ENCODE measurements at regions not wholly inside any gene's neighbourhood (a gene's known extent, or its start where the extent isn't known, plus 50 kb on each side); places are given as distances from the start of the nearest gene placed in this dataset.

DNA sequence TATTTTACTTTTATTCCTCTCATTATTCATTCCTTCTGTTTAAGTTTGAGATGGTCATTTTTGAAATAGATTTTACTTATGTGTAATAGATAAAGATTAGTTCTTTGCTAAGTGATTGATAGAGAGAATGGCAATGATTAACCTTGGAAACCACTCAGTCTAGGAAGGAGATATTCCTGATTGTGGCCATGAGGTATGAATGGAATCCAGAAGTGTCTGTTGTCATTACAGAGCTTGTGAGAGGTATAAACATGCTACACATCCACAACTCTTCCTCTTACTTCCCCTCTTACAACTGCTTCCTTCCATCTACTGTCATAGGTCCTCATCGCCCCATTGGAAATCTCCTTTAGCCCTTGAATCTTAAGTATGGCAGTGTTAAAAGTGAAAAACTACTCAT, 988.8 kb upstream of the B3GALT2 start:
- no peak overlapping the region for H3K27ac Mint-ChIP-seq
- no peaks in the 10 kb centered on the region for H3K27me3 Mint-ChIP-seq
- H3K9me3 Mint-ChIP-seq = no peaks in the 10 kb centered on the region
- H3K4me3 Mint-ChIP-seq = no peak overlapping the region
- ATAC-seq (replicated peaks) = no peak
- no peaks in the 10 kb centered on the region for H3K36me3 Mint-ChIP-seq (ENCODE audit: low read depth)
- no peaks in the 10 kb centered on the region for H3K4me1 Mint-ChIP-seq

GRCh38 chr1:194174528-194174927, 988.1 kb upstream of the B3GALT2 start:
- H3K27me3 Mint-ChIP-seq = no peaks in the 10 kb centered on the region
- no peaks in the 10 kb centered on the region for H3K9me3 Mint-ChIP-seq
- no peak overlapping the region for H3K4me3 Mint-ChIP-seq
- no peaks in the 10 kb centered on the region for H3K36me3 Mint-ChIP-seq (ENCODE audit: low read depth)
- no peak overlapping the region for H3K27ac Mint-ChIP-seq
- ATAC-seq (replicated peaks) = no peak
- no peaks in the 10 kb centered on the region for H3K4me1 Mint-ChIP-seq

DNA sequence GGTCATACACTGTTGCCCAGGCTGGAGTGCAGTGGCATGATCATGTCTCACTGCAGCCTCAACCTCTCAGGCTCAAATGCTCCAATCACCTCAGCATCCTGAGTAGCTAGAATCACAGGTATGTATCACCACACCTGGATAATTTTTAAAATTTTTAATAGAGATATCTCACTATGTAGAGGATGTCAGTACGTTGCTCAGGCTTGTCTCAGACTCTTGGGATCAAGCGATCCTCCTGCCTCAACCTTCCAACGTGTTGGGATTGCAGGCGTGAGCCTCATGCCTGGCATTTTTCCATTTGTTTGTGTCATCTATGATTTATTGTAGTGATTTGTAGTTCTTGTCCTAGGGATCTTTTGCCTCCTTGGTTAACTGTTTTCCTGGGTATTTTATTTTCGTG, 985.2 kb upstream of the B3GALT2 start:
- Mint-ChIP-seq H3K27ac (no peak overlapping the region), H3K9me3 (peaks cover 4% of the 10 kb centered on the region), H3K36me3 (ENCODE audit: low read depth) (peaks cover 7% of the 10 kb centered on the region), H3K4me3 (no peak overlapping the region), H3K4me1 (no peaks in the 10 kb centered on the region), H3K27me3 (no peaks in the 10 kb centered on the region)
- no peak for ATAC-seq (replicated peaks)

- no peak for ATAC-seq (replicated peaks)
Measured at GRCh38 chr1:194167956-194168640, 981.7 kb upstream of the B3GALT2 start.

GRCh38 chr1:194164755-194165154, 978.3 kb upstream of the B3GALT2 start:
- no peaks in the 10 kb centered on the region for H3K4me1 Mint-ChIP-seq

More at GRCh38 chr1:194167956-194168640, 981.7 kb upstream of the B3GALT2 start:
- H3K4me1 Mint-ChIP-seq = no peaks in the 10 kb centered on the region
- no peak overlapping the region for H3K27ac Mint-ChIP-seq
- H3K4me3 Mint-ChIP-seq = no peak overlapping the region
- H3K9me3 Mint-ChIP-seq = peaks cover 7% of the 10 kb centered on the region
- H3K36me3 Mint-ChIP-seq (ENCODE audit: low read depth) = peaks cover 12% of the 10 kb centered on the region
- H3K27me3 Mint-ChIP-seq = no peaks in the 10 kb centered on the region

GRCh38 chr1:194161591-194161990, 975.2 kb upstream of the B3GALT2 start:
- Mint-ChIP-seq H3K36me3 (ENCODE audit: low read depth) (peaks cover 17% of the 10 kb centered on the region), H3K9me3 (peaks cover 9% of the 10 kb centered on the region), H3K27me3 (no peaks in the 10 kb centered on the region), H3K4me3 (no peak overlapping the region), H3K4me1 (no peaks in the 10 kb centered on the region), H3K27ac (peak overlapping the region; percentile 7)
- no peak for ATAC-seq (replicated peaks)

More at GRCh38 chr1:194164755-194165154, 978.3 kb upstream of the B3GALT2 start:
- Mint-ChIP-seq H3K36me3 (ENCODE audit: low read depth) (peaks cover 12% of the 10 kb centered on the region), H3K9me3 (peaks cover 13% of the 10 kb centered on the region), H3K4me3 (no peak overlapping the region), H3K27ac (no peak overlapping the region), H3K27me3 (no peaks in the 10 kb centered on the region)
- ATAC-seq (replicated peaks) = no peak

- no peak for ATAC-seq (replicated peaks)
- H3K36me3 Mint-ChIP-seq (ENCODE audit: low read depth) = peaks cover 12% of the 10 kb centered on the region
- H3K4me3 Mint-ChIP-seq = no peak overlapping the region
- peaks cover 6% of the 10 kb centered on the region for H3K9me3 Mint-ChIP-seq
- H3K27ac Mint-ChIP-seq = no peak overlapping the region
- no peaks in the 10 kb centered on the region for H3K4me1 Mint-ChIP-seq
- no peaks in the 10 kb centered on the region for H3K27me3 Mint-ChIP-seq
Measured at GRCh38 chr1:194159941-194160340, 973.5 kb upstream of the B3GALT2 start.

- ATAC-seq (replicated peaks) = no peak
Measured at GRCh38 chr1:194155962-194156361, 969.5 kb upstream of the B3GALT2 start.

DNA sequence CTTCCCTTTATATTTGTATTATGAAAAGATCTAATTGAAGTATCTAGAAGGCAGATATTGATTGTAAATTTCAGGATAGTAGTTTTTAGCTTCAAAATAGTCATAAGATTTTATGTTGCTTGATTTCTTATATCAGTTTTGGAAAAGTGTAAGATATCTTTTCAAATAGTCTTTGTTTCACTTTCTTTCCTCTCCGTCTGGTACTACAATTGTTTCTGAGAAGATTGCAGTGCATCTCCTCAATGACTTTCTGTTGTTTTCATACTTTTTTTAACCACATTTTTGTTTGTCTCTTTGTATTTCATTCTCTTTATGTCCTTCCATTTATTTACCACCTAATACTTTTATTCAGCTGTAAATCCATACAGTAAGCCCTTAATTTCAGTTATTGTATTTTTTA, 964.6 kb upstream of the B3GALT2 start:
- peaks cover 7% of the 10 kb centered on the region for H3K4me1 Mint-ChIP-seq
- ATAC-seq (replicated peaks) = no peak
- H3K36me3 Mint-ChIP-seq (ENCODE audit: low read depth) = no peaks in the 10 kb centered on the region
- peak overlapping the region; percentile 67 for H3K27ac Mint-ChIP-seq
- H3K4me3 Mint-ChIP-seq = peak overlapping the region; percentile 70
- H3K27me3 Mint-ChIP-seq = no peaks in the 10 kb centered on the region
- no peaks in the 10 kb centered on the region for H3K9me3 Mint-ChIP-seq

More at GRCh38 chr1:194155962-194156361, 969.5 kb upstream of the B3GALT2 start:
- Mint-ChIP-seq H3K27me3 (no peaks in the 10 kb centered on the region), H3K27ac (no peak overlapping the region), H3K4me1 (peaks cover 4% of the 10 kb centered on the region), H3K36me3 (ENCODE audit: low read depth) (peaks cover 12% of the 10 kb centered on the region), H3K9me3 (no peaks in the 10 kb centered on the region), H3K4me3 (no peak overlapping the region)

DNA sequence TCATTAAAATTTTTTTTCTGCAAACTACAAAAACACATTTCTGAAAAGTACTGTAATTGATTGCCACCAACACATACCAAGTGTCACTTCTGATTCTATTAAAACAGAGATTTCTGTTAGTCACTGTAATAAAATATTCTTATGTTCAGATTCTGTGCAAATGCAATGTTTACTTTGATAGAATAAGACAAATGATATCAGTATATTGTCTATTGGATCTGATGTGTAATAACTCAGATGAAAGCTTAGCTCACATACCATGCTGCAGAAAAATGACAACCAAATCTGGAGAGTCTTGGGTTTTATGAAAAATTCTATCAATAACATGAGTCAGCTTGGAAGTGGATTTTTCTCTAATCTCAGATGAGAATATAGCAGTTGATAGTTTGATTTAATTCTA, 963.8 kb upstream of the B3GALT2 start:
- Mint-ChIP-seq H3K4me3 (peak overlapping the region; percentile 70), H3K4me1 (peaks cover 7% of the 10 kb centered on the region), H3K9me3 (no peaks in the 10 kb centered on the region), H3K27ac (no peak overlapping the region), H3K27me3 (no peaks in the 10 kb centered on the region), H3K36me3 (ENCODE audit: low read depth) (no peaks in the 10 kb centered on the region)
- no peak for ATAC-seq (replicated peaks)

GRCh38 chr1:194133152-194133551, 946.7 kb upstream of the B3GALT2 start:
- H3K36me3 Mint-ChIP-seq (ENCODE audit: low read depth) = no peaks in the 10 kb centered on the region
- no peaks in the 10 kb centered on the region for H3K27me3 Mint-ChIP-seq
- peaks cover 6% of the 10 kb centered on the region for H3K4me1 Mint-ChIP-seq
- H3K9me3 Mint-ChIP-seq = peaks cover 3% of the 10 kb centered on the region
- no peak overlapping the region for H3K4me3 Mint-ChIP-seq
- no peak overlapping the region for H3K27ac Mint-ChIP-seq
- ATAC-seq (replicated peaks) = no peak

DNA sequence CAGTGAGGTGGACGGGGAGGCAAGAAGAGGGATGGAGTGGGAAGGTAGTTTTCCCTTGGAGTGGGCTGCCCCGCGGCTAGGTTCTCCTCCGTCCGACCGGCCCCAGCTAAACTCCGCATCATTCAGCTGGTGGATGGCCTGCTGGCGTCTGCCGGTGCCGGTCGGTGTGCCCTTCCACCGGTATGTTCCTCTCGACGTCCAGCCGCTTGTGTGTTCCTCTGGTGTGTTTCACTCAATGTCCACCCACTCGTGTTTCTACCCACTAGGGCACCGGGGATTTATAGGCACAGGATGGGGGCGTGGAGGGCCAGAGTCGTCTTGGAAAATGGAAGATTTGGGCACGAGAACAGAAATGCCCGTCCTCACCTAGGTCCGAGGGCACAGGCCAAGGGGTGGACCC, 931.7 kb upstream of the B3GALT2 start:
- ATAC-seq (replicated peaks) = no peak
- Mint-ChIP-seq H3K4me3 (no peak overlapping the region), H3K36me3 (ENCODE audit: low read depth) (no peaks in the 10 kb centered on the region), H3K9me3 (peaks cover 4% of the 10 kb centered on the region), H3K27me3 (no peaks in the 10 kb centered on the region), H3K4me1 (no peaks in the 10 kb centered on the region), H3K27ac (no peak overlapping the region)

DNA sequence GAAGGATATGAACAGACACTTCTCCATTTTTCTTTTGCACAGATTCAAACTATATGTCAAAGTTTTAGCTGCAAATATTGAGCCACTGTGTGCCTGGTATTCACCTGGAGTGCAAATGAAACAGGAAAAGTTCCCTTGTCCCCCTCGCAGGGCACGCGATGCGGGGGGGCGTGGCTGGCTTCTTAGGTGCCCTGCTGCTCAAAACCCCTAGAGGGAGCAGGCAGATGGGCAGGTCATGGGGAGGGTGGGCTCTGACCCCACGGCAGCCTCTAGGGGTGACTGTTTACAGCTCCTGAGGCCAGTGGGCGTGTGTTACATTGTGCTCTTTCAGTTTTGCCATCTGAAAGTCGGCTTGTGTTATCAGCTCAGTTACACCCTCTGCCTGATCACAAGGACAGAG, 931.2 kb upstream of the B3GALT2 start:
- no peaks in the 10 kb centered on the region for H3K4me1 Mint-ChIP-seq
- H3K27me3 Mint-ChIP-seq = no peaks in the 10 kb centered on the region
- ATAC-seq (replicated peaks) = no peak

GRCh38 chr1:194114288-194114687, 927.9 kb upstream of the B3GALT2 start:
- no peaks in the 10 kb centered on the region for H3K4me1 Mint-ChIP-seq
- ATAC-seq (replicated peaks) = no peak

More for the DNA sequence above, 931.2 kb upstream of the B3GALT2 start:
- H3K9me3 Mint-ChIP-seq = peaks cover 4% of the 10 kb centered on the region
- H3K27ac Mint-ChIP-seq = no peak overlapping the region
- H3K36me3 Mint-ChIP-seq (ENCODE audit: low read depth) = no peaks in the 10 kb centered on the region
- no peak overlapping the region for H3K4me3 Mint-ChIP-seq

GRCh38 chr1:194105381-194105780, 919.0 kb upstream of the B3GALT2 start:
- no peak overlapping the region for H3K27ac Mint-ChIP-seq
- H3K4me3 Mint-ChIP-seq = no peak overlapping the region
- no peaks in the 10 kb centered on the region for H3K36me3 Mint-ChIP-seq (ENCODE audit: low read depth)
- no peaks in the 10 kb centered on the region for H3K27me3 Mint-ChIP-seq
- H3K4me1 Mint-ChIP-seq = no peaks in the 10 kb centered on the region
- ATAC-seq (replicated peaks) = no peak
- no peaks in the 10 kb centered on the region for H3K9me3 Mint-ChIP-seq

More at GRCh38 chr1:194114288-194114687, 927.9 kb upstream of the B3GALT2 start:
- no peaks in the 10 kb centered on the region for H3K9me3 Mint-ChIP-seq
- H3K4me3 Mint-ChIP-seq = no peak overlapping the region
- no peaks in the 10 kb centered on the region for H3K36me3 Mint-ChIP-seq (ENCODE audit: low read depth)
- H3K27ac Mint-ChIP-seq = no peak overlapping the region
- H3K27me3 Mint-ChIP-seq = no peaks in the 10 kb centered on the region

All from activated T-helper 17 cell treated with anti-CD3 and anti-CD28 coated beads, Interleukin-2, amount 50 U/mL, for 72 hours (primary cell).